Activated CD8-positive, alpha-beta T cell treated with anti-CD3 and anti-CD28 coated beads, Interleukin-2, amount 10 ng/mL, durations not matched to agents 7 days and 5 days (primary cell): ENCODE measurements at regions not wholly inside any gene's neighbourhood (a gene's known extent, or its start where the extent isn't known, plus 50 kb on each side); places are given as distances from the start of the nearest gene placed in this dataset.

ENCODE experiments used
- ATAC-seq: fragments of 150-1000 bp; cut with Tn5 transposase; one replicate; pipeline ENCODE4 v1.10.0; 2021; ENCODE audit warnings: moderate library complexity
- CTCF ChIA-PET: fragments of 350-600 bp; sonication (Branson Sonifier 250); formaldehyde crosslinking; loops from one replicate; lab custom pipeline; 2021; ENCODE audit warnings: antibody characterized with exemption; lab: Charles Lee
- POLR2A ChIA-PET: fragments of 350-600 bp; sonication (Branson Sonifier 250); formaldehyde crosslinking; loops from one replicate; lab custom pipeline; 2021; ENCODE audit warnings: antibody characterized with exemption; lab: Charles Lee
- DNase-seq: peaks from one replicate; pipeline ENCODE4 v3.0.0-alpha.2; 2020
- H3K27ac Mint-ChIP-seq: one replicate; pipeline ENCODE4 v1.8.0; 2021; ENCODE audit warnings: mild to moderate bottlenecking, mixed read lengths
- H3K27me3 Mint-ChIP-seq: one replicate; pipeline ENCODE4 v1.8.0; 2021; ENCODE audit warnings: low read depth, mixed read lengths
- H3K36me3 Mint-ChIP-seq: one replicate; pipeline ENCODE4 v1.8.0; 2021; ENCODE audit warnings: low read depth, mixed read lengths
- H3K4me1 Mint-ChIP-seq: one replicate; pipeline ENCODE4 v1.8.0; 2021; ENCODE audit warnings: low read depth, mixed read lengths
- H3K4me3 Mint-ChIP-seq: one replicate; pipeline ENCODE4 v1.8.0; 2021; ENCODE audit warnings: mild to moderate bottlenecking, mixed read lengths
- H3K9me3 Mint-ChIP-seq: one replicate; pipeline ENCODE4 v1.8.0; 2022; ENCODE audit warnings: mixed read lengths; ENCODE audit not compliant: insufficient read depth

DNA sequence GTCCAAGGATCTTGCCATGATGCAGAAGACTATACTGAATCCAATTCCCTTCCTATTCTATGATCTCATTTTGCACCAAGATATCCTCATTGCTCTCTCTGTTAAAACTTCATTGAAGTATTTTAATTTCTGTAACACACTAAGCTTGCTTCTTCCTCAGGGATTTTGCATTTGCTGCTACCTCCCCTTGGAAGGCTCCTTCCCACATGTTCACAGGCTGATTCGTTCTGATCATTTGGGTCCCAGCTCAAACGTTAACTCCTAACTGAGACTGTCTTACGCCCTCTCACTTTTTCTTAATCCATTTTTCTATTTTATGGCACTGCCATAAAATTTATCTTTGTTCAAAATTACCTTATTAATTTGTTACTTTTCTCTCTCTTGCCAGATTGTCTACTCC is 713.0 kb upstream of the LRRC4C start:
- Mint-ChIP-seq H3K27ac (no peak overlapping the region), H3K9me3 (peaks cover 35% of the 10 kb centered on the region), H3K4me3 (no peak overlapping the region), H3K36me3 (no peaks in the 10 kb centered on the region), H3K27me3 (no peaks in the 10 kb centered on the region), H3K4me1 (no peaks in the 10 kb centered on the region)
- POLR2A ChIA-PET: no interaction called here
- DNase-seq: no peak
- no peak for ATAC-seq
- CTCF ChIA-PET: no interaction called here

- H3K27ac Mint-ChIP-seq: no peak overlapping the region
- ATAC-seq: no peak
- no peaks in the 10 kb centered on the region for H3K27me3 Mint-ChIP-seq
Observed at GRCh38 chr11:42175203-42175602, 715.8 kb upstream of the LRRC4C start.

GRCh38 chr11:42179216-42179615 is 719.8 kb upstream of the LRRC4C start:
- Mint-ChIP-seq H3K27me3 (no peaks in the 10 kb centered on the region), H3K4me3 (no peak overlapping the region), H3K4me1 (no peaks in the 10 kb centered on the region), H3K9me3 (peaks cover 28% of the 10 kb centered on the region), H3K36me3 (no peaks in the 10 kb centered on the region), H3K27ac (no peak overlapping the region)
- no peak for ATAC-seq
- ChIA-PET CTCF (no interaction called here), POLR2A (no interaction called here)
- no peak for DNase-seq

More at GRCh38 chr11:42175203-42175602, 715.8 kb upstream of the LRRC4C start:
- Mint-ChIP-seq H3K4me1 (no peaks in the 10 kb centered on the region), H3K36me3 (no peaks in the 10 kb centered on the region), H3K9me3 (peaks cover 27% of the 10 kb centered on the region), H3K4me3 (no peak overlapping the region)
- POLR2A ChIA-PET: no interaction called here
- CTCF ChIA-PET: no interaction called here
- DNase-seq: no peak

DNA sequence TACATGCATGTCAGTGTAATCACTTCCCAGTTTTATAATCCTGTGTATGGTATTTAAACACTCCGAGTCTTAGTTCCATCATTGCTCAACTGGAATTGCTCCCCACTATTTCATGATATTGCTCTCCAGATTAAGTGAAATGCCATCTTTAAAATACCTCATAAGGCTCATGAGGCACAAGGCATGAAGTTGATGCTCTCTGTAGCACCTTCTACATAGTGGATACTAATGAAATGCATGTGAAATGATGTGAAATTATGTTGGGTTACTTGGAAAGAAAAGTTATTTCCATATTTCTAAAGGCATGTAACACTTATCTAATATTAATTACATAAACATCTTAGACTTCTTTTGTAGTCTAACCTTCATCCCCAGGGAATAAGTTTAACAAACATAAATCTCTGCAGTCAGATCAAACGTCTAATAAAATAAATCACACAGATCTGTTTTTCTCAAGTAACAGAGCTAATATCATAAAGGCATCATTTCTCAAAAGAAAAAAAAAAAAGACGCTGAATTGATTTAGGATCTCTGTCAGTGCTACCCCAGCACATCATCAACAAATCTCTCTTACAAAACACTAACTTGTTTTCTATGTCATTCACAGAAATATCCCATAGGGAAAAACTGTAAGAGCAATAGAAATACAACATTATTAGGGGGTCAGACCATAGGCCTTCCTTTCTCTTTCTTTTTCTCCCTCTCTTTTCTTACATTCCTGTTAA is 736.0 kb upstream of the LRRC4C start:
- Mint-ChIP-seq H3K4me1 (no peaks in the 10 kb centered on the region), H3K4me3 (no peak overlapping the region), H3K27me3 (no peaks in the 10 kb centered on the region), H3K27ac (no peak overlapping the region), H3K36me3 (no peaks in the 10 kb centered on the region), H3K9me3 (peaks cover 6% of the 10 kb centered on the region)
- DNase-seq (no peak), ATAC-seq (no peak)
- ChIA-PET CTCF (no interaction called here), POLR2A (no interaction called here)

DNA sequence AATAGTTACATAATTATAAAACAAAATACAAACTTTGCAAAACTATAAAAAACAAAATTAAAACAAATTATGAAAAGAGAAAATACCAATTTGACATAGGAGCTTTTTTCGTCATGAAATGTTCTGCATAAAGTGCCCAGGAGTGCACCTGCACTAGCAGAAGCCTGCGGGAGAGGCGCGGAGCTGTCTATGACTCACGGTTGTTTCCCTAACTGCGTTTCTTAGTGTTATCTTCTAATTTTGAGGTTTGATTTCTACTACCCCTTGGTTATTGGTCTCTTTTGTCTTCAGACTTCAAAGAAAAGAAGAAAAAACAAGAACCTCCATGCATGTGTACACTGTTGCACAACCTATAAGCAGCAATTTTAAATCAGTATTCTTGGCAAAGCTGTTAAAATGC is 740.9 kb upstream of the LRRC4C start:
- ChIA-PET POLR2A (no interaction called here), CTCF (no interaction called here)
- Mint-ChIP-seq H3K4me3 (no peak overlapping the region), H3K27ac (no peak overlapping the region), H3K9me3 (peaks cover 13% of the 10 kb centered on the region), H3K36me3 (no peaks in the 10 kb centered on the region), H3K27me3 (no peaks in the 10 kb centered on the region), H3K4me1 (no peaks in the 10 kb centered on the region)
- ATAC-seq (no peak), DNase-seq (no peak)

DNA sequence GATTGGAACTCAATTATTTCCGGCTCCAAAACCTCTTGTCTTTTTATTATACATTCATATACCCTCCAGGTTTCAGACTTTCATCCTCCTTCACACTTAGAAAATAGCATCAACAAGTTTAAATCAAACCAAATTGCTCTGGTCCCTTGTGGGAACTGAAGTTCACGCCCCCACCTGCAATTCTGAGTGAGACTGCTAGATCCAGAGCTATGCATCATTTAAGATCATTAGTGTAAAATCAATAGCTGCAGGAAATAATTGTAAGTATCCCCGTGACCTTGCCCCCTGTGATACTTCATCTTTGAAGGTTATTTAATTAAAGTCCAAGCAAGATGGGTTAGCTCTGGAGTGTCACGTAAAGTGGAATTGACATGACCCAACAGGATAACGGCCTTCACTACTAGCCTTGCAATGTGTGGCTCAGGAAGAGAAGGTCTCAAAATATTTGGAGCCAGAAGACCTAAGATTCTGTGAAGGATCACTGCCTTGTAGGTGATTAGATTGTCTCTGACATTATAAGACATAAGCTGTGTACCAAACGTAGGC is 742.2 kb upstream of the LRRC4C start:
- no peak overlapping the region for H3K4me3 Mint-ChIP-seq
- DNase-seq (no peak), ATAC-seq (no peak)
- H3K27ac Mint-ChIP-seq: no peak overlapping the region
- CTCF ChIA-PET: no interaction called here
- H3K27me3 Mint-ChIP-seq: no peaks in the 10 kb centered on the region
- POLR2A ChIA-PET: no interaction called here
- no peaks in the 10 kb centered on the region for H3K4me1 Mint-ChIP-seq
- H3K36me3 Mint-ChIP-seq: no peaks in the 10 kb centered on the region
- peaks cover 9% of the 10 kb centered on the region for H3K9me3 Mint-ChIP-seq

GRCh38 chr11:42205518-42205917 is 746.1 kb upstream of the LRRC4C start:
- DNase-seq: no peak
- ATAC-seq: no peak
- Mint-ChIP-seq H3K4me1 (no peaks in the 10 kb centered on the region), H3K4me3 (no peak overlapping the region), H3K36me3 (no peaks in the 10 kb centered on the region), H3K27ac (no peak overlapping the region), H3K27me3 (no peaks in the 10 kb centered on the region), H3K9me3 (peaks cover 33% of the 10 kb centered on the region)
- POLR2A ChIA-PET: no interaction called here
- CTCF ChIA-PET: no interaction called here

DNA sequence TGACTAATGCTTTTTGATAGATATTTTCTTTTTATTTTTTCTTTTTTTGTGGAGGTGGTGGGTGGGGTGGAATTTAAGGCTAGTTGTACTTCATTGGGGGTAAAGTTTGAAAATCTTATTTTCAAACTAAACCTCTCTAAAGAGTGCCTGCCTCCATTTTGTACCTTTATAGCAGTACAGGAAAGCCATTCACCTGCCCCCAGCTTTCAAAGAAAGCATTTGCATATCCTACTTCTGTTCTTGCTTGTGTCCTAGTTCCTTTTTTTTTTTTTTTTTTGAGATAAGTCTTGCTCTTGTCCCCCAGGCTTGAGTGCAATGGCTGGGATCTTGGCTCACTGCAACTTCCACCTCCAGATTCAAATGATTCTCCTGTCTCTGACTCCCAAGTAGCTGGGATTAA is 766.2 kb upstream of the LRRC4C start:
- no peaks in the 10 kb centered on the region for H3K4me1 Mint-ChIP-seq
- ChIA-PET POLR2A (no interaction called here), CTCF (no interaction called here)
- H3K27me3 Mint-ChIP-seq: no peaks in the 10 kb centered on the region
- H3K36me3 Mint-ChIP-seq: no peaks in the 10 kb centered on the region
- DNase-seq (no peak), ATAC-seq (no peak)
- no peak overlapping the region for H3K4me3 Mint-ChIP-seq
- H3K27ac Mint-ChIP-seq: no peak overlapping the region
- peaks cover 20% of the 10 kb centered on the region for H3K9me3 Mint-ChIP-seq

DNA sequence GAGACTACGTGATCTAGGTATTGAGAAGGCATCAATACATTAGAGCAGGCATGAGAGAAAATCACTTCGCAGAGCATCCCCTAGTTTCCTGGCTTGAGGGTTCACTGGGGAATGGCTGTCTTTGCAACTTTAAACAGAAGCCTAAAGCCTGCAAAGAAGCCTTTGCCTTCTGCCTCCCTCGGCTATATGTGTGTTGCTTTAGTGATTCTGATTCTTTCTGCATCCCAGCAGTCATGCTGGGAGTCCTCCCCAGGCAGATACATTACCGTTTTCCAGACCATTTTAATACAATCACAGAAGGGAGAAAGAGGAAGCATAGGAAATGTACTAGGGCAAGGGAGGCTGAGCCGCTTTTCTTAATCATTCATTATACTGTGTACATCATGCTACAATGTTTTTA is 773.2 kb upstream of the LRRC4C start:
- H3K4me1 Mint-ChIP-seq: no peaks in the 10 kb centered on the region
- no peak for ATAC-seq

GRCh38 chr11:42234451-42234951 is 775.0 kb upstream of the LRRC4C start:
- no peaks in the 10 kb centered on the region for H3K36me3 Mint-ChIP-seq

More for the DNA sequence above, 773.2 kb upstream of the LRRC4C start:
- Mint-ChIP-seq H3K27ac (no peak overlapping the region), H3K36me3 (no peaks in the 10 kb centered on the region), H3K9me3 (peaks cover 6% of the 10 kb centered on the region), H3K27me3 (no peaks in the 10 kb centered on the region), H3K4me3 (no peak overlapping the region)
- DNase-seq: no peak
- ChIA-PET POLR2A (no interaction called here), CTCF (no interaction called here)

DNA sequence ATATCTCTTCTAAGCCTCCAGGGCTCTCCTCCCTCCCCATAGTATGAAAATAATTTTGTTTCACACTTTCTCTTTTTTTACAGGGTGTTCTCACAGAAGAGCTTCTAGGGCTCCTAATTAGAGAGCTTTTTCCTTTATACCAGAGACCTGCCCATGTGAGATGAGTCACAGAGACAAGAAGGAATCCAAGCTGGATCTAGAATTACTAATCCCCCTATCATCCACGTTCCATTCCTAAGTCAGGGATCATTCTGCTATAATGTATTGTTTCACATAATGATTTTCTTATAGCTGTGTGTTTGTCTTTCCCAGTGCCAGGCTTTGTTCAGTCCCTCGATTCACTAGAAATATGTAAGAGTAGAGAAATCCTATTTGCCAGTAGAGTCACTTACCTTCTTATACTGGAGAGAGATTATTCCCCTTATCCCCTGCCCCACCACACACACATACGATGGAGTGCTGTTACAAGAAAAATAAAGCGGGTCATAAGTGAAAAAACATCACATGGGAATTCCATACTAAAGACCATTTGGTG is 778.3 kb upstream of the LRRC4C start:
- Mint-ChIP-seq H3K27ac (no peak overlapping the region), H3K36me3 (no peaks in the 10 kb centered on the region), H3K9me3 (peaks cover 24% of the 10 kb centered on the region), H3K27me3 (no peaks in the 10 kb centered on the region), H3K4me3 (no peak overlapping the region), H3K4me1 (no peaks in the 10 kb centered on the region)
- POLR2A ChIA-PET: no interaction called here
- DNase-seq (no peak), ATAC-seq (no peak)
- CTCF ChIA-PET: no interaction called here

More at GRCh38 chr11:42234451-42234951, 775.0 kb upstream of the LRRC4C start:
- DNase-seq (no peak), ATAC-seq (no peak)
- H3K4me1 Mint-ChIP-seq: no peaks in the 10 kb centered on the region
- H3K9me3 Mint-ChIP-seq: peaks cover 17% of the 10 kb centered on the region
- ChIA-PET POLR2A (no interaction called here), CTCF (no interaction called here)
- H3K27me3 Mint-ChIP-seq: no peaks in the 10 kb centered on the region
- H3K4me3 Mint-ChIP-seq: no peak overlapping the region
- H3K27ac Mint-ChIP-seq: no peak overlapping the region

- DNase-seq: no peak
- no peaks in the 10 kb centered on the region for H3K36me3 Mint-ChIP-seq
- POLR2A ChIA-PET: no interaction called here
- CTCF ChIA-PET: no interaction called here
- H3K27ac Mint-ChIP-seq: no peak overlapping the region
- H3K27me3 Mint-ChIP-seq: no peaks in the 10 kb centered on the region
- no peaks in the 10 kb centered on the region for H3K4me1 Mint-ChIP-seq
- ATAC-seq: no peak
- H3K9me3 Mint-ChIP-seq: peaks cover 24% of the 10 kb centered on the region
- H3K4me3 Mint-ChIP-seq: no peak overlapping the region
Observed at GRCh38 chr11:42239188-42239587, 779.7 kb upstream of the LRRC4C start.
